ENCODE measurements at regions not wholly inside any gene's neighbourhood (a gene's known extent, or its start where the extent isn't known, plus 50 kb on each side); places are given as distances from the start of the nearest gene placed in this dataset.

DNA sequence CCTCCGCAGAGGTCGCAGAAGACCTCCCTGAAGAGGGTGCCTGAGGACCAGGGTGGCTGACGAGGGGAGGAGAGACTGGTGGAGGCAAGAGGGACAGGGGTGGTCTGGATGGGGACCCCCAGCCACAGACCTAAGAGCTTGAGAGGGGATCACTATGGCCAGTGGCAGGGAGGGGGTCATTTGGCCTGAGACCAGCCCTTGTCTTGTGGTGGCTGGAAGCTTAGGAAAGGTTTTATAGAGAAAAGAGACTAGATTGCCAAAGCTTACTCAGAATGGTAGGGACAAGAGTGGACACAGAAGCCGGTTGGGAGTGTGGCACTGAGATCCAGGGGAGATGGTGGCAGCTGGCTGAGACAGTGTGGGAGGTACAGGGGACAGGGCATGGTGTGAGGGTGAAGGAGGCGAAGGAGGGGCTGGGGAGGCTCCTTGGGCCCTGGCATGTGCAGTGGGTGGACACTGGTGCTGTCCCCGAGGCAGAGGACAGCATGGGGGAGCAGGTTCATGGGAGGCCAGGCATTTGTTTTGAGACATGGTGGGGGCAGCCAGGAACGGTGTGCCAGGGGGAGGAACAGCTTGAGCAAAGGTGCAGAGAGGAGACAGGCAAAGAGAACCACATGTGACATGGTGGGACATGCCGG lies 123.0 kb downstream of the C9orf50 start:
- peak overlapping the region; percentile 93 for H3K4me3 ChIP-seq (ENCODE audit: low read length)
- no peak for DNase-seq (ENCODE audit: low read depth)
- TF ChIP-seq, protein P1, sequence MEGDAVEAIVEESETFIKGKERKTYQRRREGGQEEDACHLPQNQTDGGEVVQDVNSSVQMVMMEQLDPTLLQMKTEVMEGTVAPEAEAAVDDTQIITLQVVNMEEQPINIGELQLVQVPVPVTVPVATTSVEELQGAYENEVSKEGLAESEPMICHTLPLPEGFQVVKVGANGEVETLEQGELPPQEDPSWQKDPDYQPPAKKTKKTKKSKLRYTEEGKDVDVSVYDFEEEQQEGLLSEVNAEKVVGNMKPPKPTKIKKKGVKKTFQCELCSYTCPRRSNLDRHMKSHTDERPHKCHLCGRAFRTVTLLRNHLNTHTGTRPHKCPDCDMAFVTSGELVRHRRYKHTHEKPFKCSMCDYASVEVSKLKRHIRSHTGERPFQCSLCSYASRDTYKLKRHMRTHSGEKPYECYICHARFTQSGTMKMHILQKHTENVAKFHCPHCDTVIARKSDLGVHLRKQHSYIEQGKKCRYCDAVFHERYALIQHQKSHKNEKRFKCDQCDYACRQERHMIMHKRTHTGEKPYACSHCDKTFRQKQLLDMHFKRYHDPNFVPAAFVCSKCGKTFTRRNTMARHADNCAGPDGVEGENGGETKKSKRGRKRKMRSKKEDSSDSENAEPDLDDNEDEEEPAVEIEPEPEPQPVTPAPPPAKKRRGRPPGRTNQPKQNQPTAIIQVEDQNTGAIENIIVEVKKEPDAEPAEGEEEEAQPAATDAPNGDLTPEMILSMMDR (conservative IDR thresholded peaks at IDR 0.05; ENCODE audit: low read length), result no peak

DNA sequence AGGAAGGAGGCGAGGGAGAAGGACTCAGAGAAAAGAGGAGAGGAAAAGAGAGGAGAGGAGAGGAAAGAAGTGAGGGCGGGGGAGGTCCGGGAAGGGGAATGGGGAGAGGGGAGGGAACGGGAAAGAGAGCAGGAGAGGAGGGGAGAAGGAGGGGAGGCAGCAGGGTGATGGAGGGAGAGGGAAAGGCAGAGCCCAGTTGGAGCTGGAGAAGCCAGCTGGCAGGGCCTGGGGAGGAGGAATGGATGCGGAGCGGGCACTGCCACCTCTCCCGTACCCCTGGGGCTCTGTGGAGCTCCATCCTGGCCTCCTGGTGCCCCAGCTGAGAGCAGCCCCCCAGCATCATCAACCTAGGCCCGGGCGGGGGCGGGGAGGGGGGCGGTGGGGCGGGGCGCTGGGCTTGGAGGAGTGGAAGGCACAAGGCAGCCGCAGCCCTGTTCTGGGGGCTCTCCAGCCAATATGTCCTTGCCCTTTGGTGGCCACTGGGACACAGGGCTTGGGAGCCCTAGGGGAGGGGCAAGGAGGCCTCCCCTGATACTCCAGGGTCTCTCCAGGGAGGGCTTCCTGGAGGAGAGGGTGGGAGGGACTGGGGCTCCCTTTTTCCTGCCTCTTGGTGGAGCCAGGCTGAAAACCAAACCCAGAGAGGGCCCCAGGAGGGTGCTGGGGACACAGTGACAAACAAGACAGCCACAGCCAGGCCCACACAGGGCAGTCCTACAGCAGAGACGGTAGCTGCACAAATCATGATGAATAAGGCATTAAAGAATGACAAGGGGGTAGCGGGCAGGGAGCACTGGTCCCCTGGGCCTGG lies 123.7 kb downstream of the C9orf50 start:
- H3K4me3 ChIP-seq (ENCODE audit: low read length), result peak overlapping the region; percentile 93
- peak; percentile 43 for DNase-seq (ENCODE audit: low read depth)
- TF ChIP-seq, protein P1 (conservative IDR thresholded peaks at IDR 0.05; ENCODE audit: low read length), result 0 out of 2 replicates have a peak, but pooled peaks have one; percentile 3

DNA sequence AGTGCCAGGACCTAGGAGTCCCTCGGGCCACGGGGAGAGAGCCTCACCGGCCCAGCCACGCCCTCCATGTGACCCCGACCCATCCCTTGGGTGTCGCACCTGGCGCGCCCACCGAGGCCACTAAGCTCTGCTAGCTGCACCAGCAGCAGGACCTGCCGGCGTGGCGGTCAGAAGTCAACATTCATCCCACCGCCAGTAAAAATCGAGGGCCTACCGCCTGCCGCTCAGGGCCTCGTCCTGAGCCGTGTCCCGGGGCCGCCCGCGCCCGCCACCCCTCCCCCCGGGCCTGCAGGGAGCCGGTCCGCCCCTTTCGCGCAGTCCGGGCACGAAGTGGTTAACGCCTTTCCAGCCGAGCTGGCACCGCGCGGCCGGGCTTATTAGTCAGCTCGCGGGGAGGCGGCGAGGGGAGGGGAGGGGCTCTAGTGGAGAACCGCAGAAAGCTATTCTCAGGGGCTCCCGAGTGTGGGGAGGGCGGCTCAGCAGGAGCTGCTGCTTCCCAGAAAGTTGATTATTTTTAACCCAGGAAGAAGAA lies 124.4 kb downstream of the C9orf50 start:
- TF ChIP-seq, protein P1 (conservative IDR thresholded peaks at IDR 0.05; ENCODE audit: low read length), result no peak
- H3K4me3 ChIP-seq (ENCODE audit: low read length), result peak overlapping the region; percentile 93
- peak; percentile 92 for DNase-seq (ENCODE audit: low read depth)

DNA sequence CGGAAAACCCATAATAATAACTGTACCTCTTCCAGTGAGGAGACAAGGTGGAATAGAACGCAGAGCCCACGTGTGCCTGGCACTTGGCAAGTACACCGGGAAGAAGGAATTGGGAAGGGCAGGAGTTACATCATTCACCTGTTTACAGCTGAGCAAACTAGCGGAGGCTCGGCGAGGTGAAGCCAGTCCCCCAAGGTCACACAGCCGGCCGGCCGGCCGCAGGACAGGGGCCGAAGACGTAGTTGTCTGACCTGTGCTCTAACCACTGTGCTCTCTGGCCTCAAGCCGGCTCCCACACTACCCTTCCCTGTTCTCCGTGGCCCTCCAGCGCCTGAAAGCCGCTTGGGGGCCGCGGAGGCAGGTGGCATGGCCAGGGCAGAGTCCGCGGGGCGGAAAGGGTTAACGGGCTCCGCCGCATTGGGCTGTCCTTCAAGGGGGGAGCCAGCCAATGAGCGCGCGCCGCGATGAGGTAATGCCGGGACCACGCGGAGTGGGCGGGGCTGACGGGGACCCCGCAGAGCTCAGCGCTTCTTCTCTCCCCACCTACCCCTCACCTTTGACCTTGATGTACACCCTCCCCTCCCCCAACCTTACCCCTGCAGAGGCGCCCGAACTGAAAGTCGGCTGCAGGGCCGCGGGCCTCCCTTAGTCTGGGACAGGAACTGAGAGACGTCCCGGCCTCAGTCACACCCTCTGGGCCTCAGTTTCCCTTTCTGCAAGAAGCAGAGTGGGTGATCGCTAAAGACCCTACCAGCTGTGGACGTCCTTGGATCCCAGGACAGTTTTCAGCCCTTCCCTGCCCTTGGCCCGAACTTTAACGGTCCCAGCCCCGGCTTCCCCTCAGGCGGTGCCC lies 125.1 kb downstream of the C9orf50 start:
- H3K4me3 ChIP-seq (ENCODE audit: low read length), result peak overlapping the region; percentile 93
- TF ChIP-seq, protein P1 (conservative IDR thresholded peaks at IDR 0.05; ENCODE audit: low read length), result no peak
- DNase-seq (ENCODE audit: low read depth), result peak; percentile 80

DNA sequence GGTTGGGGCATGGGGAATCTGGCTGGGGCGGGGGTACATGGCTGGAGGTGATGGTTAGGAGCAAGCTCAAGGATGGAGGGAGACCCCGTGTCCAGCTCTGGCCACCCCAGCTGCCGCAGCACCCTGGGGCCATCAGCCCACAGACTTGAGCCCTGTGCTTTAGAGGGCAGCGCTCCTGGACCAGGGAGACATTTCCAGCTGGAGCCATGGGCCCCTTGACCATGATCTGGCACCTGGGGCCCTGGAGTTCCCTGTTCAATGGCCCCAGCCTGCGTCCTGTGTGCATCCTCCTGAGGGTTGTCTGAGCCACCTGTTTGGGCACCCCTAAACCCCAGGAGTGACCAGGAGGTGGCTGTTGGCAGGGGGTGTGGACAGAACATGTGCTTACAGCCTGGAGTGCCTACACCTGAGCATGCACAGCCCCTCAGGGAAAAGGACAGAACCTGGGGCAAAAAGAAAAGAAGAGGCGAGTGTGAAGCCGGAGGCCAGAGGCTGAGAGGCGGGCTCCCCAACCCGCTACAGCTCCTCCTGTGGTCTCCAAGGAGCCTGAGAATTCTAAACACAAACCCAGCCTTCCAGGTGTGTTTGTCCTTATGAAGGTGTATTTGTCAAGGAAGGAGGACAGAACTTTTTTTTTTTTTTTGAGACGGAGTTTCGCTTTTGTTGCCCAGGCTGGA lies 126.7 kb downstream of the C9orf50 start:
- TF ChIP-seq, protein P1 (conservative IDR thresholded peaks at IDR 0.05; ENCODE audit: low read length), result no peak
- DNase-seq (ENCODE audit: low read depth), result no peak
- no peak overlapping the region for H3K4me3 ChIP-seq (ENCODE audit: low read length)

DNA sequence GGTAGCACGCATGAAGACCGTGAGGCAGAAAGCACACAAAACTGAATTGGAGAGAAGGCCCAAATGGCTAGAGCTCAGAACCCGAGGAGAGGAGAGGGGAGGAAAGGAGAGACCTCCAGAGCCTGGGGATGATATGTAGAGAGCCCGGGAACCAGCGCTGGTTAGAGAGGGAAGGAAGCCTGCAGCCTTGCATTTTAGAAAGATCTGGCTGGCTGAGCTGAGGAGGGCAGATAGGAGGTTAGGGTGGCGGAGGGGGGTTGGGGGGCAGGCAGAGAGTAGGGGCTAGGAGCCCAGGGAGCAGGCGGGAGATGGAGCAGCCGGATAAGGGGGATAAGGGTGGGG lies 127.2 kb downstream of the C9orf50 start:
- H3K4me3 ChIP-seq (ENCODE audit: low read length), result no peak overlapping the region
- TF ChIP-seq, protein P1 (conservative IDR thresholded peaks at IDR 0.05; ENCODE audit: low read length), result no peak
- DNase-seq (ENCODE audit: low read depth), result no peak
